ENCODE measurements at regions not wholly inside any gene's neighbourhood (a gene's known extent, or its start where the extent isn't known, plus 50 kb on each side); places are given as distances from the start of the nearest gene placed in this dataset.

GRCh38 chr5:28215091-28215490 lies 1176.7 kb upstream of the CDH9 start (continued):
- TF ChIP-seq EZH2 (IDR thresholded peaks at IDR 0.05; ENCODE audit: low read depth, unreplicated experiment) (no peak), CREB1 (CRISPR knock-in tag; IDR thresholded peaks at IDR 0.05; ENCODE audit: low read depth) (no peak), ZNF462 (CRISPR knock-in tag; IDR thresholded peaks at IDR 0.05) (no peak), ZNF114 (CRISPR knock-in tag; IDR thresholded peaks at IDR 0.05) (no peak)

- H3K27ac ChIP-seq (ENCODE audit: low read depth), result no peak overlapping the region
- H2AFZ ChIP-seq, result no peak overlapping the region; the same call in 1 of the 2 replicates
- H3K4me3 ChIP-seq, result no peak overlapping the region
- no peak for DNase-seq (ENCODE audit: low spot score)
- no peak overlapping the region for H3K4me2 ChIP-seq
- Mint-ChIP-seq H3K9me3 (0 out of 3 replicates have a peak, but pooled peaks cover 2% of the 10 kb centered on the region), H3K27ac (peak overlapping the region; percentile 48; the same call in 1 of the 2 replicates), H3K36me3 (ENCODE audit: low read depth) (peaks cover 2% of the 10 kb centered on the region; the same call in 1 of the 3 replicates), H3K4me1 (no peaks in the 10 kb centered on the region; the same call in 2 of the 3 replicates), H3K4me3 (no peak overlapping the region), H3K27me3 (ENCODE audit: insufficient read depth, low read depth, poor library complexity) (peaks cover 4% of the 10 kb centered on the region)
- no peaks in the 10 kb centered on the region for H3K27me3 ChIP-seq (ENCODE audit: insufficient read depth)
- no peaks in the 10 kb centered on the region for H3K4me1 ChIP-seq (ENCODE audit: insufficient read depth)
- no peaks in the 10 kb centered on the region for H3F3A ChIP-seq (replicated peaks; ENCODE audit: low read depth)
- no peaks in the 10 kb centered on the region for H3K79me2 ChIP-seq (replicated peaks; ENCODE audit: insufficient read depth)
- H4K20me1 ChIP-seq (replicated peaks; ENCODE audit: insufficient read depth), result no peaks in the 10 kb centered on the region
- H3K9me2 ChIP-seq (ENCODE audit: insufficient read depth), result no peaks in the 10 kb centered on the region; the same call in 1 of the 2 replicates
- ATAC-seq, result no peak
- TF ChIP-seq CREB1 (CRISPR knock-in tag; IDR thresholded peaks at IDR 0.05; ENCODE audit: low read depth) (no peak), EZH2phosphoT487 (IDR thresholded peaks at IDR 0.05; ENCODE audit: unreplicated experiment) (no peak), POLR2AphosphoS5 (IDR thresholded peaks at IDR 0.05; ENCODE audit: low read depth) (no peak), REST (IDR thresholded peaks at IDR 0.05; ENCODE audit: unreplicated experiment) (no peak), ZNF114 (CRISPR knock-in tag; IDR thresholded peaks at IDR 0.05) (no peak)
- 0 out of 2 replicates have a peak, but pooled peaks cover 6% of the 10 kb centered on the region for H3K36me3 ChIP-seq (ENCODE audit: insufficient read depth)
Observed at GRCh38 chr5:28214292-28214691, 1175.9 kb upstream of the CDH9 start.

Data from GM23338 (cell line).